ENCODE measurements at regions not wholly inside any gene's neighbourhood (a gene's known extent, or its start where the extent isn't known, plus 50 kb on each side); places are given as distances from the start of the nearest gene placed in this dataset.

- TF ChIP-seq, protein P1, sequence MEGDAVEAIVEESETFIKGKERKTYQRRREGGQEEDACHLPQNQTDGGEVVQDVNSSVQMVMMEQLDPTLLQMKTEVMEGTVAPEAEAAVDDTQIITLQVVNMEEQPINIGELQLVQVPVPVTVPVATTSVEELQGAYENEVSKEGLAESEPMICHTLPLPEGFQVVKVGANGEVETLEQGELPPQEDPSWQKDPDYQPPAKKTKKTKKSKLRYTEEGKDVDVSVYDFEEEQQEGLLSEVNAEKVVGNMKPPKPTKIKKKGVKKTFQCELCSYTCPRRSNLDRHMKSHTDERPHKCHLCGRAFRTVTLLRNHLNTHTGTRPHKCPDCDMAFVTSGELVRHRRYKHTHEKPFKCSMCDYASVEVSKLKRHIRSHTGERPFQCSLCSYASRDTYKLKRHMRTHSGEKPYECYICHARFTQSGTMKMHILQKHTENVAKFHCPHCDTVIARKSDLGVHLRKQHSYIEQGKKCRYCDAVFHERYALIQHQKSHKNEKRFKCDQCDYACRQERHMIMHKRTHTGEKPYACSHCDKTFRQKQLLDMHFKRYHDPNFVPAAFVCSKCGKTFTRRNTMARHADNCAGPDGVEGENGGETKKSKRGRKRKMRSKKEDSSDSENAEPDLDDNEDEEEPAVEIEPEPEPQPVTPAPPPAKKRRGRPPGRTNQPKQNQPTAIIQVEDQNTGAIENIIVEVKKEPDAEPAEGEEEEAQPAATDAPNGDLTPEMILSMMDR (conservative IDR thresholded peaks at IDR 0.05; ENCODE audit: low read depth, low read length) = no peak
- TF ChIP-seq EZH2phosphoT487 (IDR thresholded peaks at IDR 0.05; ENCODE audit: borderline replicate concordance, low read length) (no peak), EZH2 (IDR thresholded peaks at IDR 0.05; ENCODE audit: low read length, unreplicated experiment) (no peak)
Observed at GRCh38 chr3:177783767-177784166, 586.5 kb upstream of the TBL1XR1 start.

Data from PC-3 (cell line).